ENCODE measurements at regions not wholly inside any gene's neighbourhood (a gene's known extent, or its start where the extent isn't known, plus 50 kb on each side); places are given as distances from the start of the nearest gene placed in this dataset.

DNA sequence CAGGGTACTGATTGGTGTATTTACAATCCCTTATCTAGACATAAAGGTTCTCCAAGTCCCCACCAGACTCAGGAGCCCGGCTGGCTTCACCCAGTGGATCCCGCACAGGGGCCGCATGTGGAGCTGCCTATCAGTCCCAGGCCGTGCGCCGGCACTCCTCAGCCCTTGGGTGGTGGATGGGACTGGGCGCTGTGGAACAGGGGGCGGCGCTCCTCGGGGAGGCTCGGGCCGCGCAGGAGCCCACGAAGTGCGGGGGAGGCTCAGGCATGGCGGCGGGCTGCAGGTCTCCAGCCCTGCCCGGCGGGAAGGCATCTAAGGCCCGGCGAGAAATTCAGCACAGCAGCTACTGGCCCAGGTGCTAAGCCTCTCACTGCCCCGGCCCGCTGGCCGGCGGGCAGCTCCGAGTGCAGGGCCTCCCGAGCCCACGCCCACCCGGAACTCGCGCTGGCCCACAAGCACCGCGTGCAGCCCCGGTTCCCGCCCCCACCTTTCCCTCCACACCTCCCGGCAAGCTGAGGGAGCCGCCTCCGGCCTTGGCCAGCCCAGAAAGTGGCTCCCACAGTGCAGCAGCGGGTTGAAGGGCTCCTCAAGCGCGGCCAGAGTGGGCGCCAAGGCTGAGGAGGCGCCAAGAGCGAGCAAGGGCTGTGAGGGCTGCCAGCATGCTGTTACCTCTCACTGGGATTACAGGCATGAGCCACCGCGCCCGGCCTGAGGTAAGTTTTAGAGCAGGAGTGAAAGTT lies 60.0 kb upstream of the SCEL start:
- TF ChIP-seq, protein P1, sequence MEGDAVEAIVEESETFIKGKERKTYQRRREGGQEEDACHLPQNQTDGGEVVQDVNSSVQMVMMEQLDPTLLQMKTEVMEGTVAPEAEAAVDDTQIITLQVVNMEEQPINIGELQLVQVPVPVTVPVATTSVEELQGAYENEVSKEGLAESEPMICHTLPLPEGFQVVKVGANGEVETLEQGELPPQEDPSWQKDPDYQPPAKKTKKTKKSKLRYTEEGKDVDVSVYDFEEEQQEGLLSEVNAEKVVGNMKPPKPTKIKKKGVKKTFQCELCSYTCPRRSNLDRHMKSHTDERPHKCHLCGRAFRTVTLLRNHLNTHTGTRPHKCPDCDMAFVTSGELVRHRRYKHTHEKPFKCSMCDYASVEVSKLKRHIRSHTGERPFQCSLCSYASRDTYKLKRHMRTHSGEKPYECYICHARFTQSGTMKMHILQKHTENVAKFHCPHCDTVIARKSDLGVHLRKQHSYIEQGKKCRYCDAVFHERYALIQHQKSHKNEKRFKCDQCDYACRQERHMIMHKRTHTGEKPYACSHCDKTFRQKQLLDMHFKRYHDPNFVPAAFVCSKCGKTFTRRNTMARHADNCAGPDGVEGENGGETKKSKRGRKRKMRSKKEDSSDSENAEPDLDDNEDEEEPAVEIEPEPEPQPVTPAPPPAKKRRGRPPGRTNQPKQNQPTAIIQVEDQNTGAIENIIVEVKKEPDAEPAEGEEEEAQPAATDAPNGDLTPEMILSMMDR (IDR thresholded peaks at IDR 0.05; ENCODE audit: insufficient read depth, low read length, poor library complexity, severe bottlenecking), result no peak
- TF ChIP-seq EZH2phosphoT487 (conservative IDR thresholded peaks at IDR 0.05; ENCODE audit: low read length), result no peak
